HG02759 (cell line): ENCODE measurements at regions not wholly inside any gene's neighbourhood (a gene's known extent, or its start where the extent isn't known, plus 50 kb on each side); places are given as distances from the start of the nearest gene placed in this dataset.

ENCODE experiments used
- ATAC-seq: cut with Tn5 transposase; IDR thresholded peaks from one replicate; pipeline ENCODE4 v1.9.1; 2021; ENCODE audit warnings: mild to moderate bottlenecking, moderate library complexity; ENCODE audit not compliant: unreplicated experiment

DNA sequence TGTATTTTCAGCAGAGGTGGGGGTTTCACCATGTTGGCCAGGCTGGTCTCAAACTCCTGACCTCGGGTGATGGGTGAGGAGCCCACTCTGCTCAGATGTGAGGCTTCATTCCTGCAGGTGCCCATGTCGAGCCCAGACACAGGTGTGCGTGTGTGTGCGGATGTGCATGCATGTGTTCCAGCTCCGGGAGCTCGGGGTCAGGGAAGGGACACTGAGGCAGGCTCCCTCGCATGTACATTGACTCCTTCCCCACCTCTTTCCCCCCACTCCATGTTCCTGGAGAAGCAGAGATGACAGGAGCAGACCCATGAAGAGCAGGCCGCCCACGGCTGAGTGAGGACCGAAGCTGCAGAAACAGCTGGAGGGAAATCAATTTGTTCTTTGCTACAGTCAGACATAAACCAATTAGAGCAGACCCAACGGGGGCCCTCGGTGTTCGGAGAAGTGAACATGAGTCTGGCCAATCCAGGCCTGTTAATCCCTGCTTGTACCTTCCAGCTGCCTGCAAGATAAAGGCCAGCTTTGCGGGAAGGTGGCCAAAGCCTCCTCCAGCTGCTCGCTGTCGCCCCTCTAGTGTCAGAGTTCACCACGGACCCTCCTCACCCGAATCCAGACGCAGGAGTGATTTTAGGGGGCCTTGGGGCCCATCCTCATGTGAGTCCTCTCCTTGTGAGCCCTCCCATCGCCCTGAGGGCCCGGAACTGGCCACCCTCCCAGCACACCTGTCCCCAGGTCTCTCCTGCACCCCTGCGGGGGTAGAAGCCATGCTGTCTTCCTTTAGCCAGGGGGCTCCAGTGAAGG, 321.0 kb upstream of the RTL1 start:
- no peak for ATAC-seq

DNA sequence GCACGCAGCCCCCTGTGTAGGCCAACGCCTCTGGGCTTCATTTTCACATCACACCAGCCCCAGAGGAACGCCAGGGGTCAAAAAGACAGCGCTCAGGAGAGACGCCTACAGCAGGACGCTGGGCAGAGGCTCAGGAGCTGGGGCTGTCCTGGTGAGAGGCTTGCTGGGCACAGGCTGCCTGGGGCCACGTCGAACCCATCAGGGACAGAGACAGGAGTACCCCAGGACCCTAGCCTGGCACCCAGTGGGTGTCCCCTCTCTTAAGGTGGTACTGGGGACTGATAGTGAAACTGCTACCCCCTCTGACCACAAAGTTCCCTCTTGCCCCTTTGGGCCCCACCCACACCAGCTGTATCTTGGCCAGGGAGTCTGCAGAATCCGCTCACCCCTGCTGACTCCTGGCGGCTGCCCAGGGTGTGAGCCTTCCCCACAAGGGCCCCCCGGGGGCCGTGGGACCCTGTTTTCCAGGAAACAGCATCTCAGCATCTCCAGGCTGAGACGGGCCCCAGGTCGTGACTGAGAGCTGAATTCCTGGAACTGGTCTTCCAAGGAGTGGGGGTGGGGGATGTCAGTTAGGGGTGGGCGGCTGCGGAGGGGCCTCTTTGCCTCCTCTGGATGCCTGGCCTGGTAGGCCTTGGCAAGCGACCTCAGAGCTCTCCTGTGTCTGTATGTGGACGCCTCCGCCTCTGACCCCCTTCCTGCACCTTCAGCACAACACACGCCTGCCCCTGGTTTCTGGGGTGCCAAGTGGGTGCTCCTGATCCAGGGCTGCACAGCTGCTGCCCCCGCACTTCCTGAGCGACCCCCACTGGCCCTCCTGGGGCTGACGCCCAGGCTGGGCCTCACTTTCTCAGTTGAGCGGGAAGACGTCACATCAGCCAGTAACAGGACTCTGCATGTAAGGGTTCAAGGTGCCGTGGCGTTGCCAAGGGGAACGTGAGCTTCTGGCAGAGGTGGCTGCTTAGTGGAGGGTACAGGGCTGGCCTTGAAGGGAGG, 321.9 kb upstream of the RTL1 start:
- no peak for ATAC-seq

DNA sequence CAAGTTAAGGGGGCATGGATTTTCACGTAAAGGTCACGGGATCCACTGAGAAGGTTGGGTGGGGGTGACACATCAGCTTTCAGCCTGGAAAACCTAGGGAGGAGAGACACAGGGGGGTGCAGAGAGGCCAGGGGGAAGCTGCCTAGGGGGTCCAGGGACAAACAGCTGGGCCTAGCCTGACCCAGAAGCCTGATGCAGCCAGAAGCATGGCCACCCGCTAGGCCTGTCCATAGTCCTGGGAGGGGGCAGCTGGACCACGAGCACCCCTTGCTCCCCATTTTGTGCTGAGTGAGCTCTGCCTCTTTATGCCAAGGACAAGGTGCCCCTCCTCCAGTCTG, 322.7 kb upstream of the RTL1 start:
- ATAC-seq: no peak

- ATAC-seq: no peak
Measured at GRCh38 chr14:101226603-101227425, 323.3 kb upstream of the RTL1 start.

DNA sequence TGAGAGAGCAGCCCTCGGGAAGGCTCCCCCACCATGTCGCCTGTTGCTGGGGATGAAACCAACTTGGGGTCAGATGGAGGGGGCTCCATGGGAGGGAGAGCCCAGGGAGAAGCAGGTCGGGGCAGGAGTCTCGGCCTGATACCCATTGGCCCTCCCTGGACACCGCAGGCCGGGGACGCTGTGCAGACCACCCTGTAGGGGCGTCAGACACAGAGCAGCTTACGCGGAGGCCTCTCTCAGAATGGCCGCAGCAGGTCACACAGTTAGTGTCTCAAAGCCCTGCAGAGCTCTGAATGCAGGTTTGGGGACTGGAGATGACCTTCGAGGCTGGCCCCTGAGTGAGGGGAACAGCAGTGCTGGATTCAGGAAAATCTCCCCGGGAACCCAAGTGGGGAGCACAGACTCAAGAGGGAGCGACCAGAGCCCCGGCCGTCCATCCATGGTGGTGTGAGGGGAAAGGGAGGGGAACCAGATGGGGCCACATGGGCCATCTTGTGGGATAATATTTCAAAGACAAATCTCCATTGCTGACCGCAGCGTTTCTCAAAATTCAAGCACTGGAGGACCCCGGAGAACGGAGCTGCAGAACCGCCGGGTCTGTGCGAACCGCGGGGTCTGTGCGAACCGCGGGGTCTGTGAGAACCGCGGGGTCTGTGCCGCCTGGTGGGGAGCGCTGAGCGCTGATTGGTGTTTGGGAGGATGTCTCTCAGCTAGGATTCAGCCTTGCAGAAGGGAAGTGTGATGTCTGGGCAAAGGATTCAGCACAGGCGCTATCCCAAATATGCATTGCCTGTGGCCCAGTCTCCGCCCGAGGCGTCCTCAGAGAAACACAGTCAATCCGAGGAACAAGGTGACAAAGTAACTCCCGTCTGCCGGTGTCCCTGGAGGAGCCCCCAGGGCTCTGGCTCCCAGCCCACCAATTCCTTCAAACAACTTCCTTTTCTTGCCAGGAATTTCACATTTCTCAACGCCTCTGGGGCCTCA, 324.4 kb upstream of the RTL1 start:
- no peak for ATAC-seq

GRCh38 chr14:101228949-101229541, 325.5 kb upstream of the RTL1 start:
- ATAC-seq: no peak

- ATAC-seq: no peak
Measured at GRCh38 chr14:101229666-101230065, 326.1 kb upstream of the RTL1 start.

DNA sequence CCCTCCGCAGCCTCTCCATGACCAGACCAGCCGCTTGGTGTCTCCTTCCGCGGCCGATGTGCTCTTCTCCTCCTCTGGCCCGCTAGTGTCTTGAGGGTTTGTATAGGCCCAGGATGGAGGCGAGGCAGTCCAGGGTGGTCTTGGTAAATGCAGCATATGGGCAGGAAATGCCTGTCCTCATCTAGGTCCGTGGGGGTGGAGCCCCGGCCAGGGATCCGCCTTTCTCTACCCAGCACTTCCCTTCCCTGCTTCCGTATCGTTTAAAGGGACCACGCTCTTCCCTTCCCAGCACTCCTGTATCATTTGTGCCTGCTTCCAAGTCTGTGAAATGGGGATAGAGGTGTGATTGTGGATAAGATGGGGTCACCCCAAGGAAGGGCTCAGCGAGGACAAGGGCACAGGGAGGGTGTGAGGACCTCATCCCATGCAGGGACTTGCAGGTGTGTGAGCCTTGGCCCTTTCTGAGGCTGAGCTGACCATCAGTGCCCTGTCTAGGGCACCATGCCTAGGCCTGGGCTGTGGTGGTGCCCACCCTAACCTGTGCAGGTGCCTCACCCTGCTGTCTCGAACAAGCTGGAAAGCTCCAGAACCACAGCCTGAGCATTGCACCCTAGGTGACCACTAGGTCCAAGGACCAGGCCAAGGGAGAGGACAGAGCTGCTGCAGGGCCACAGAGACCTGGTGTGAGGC, 326.8 kb upstream of the RTL1 start:
- ATAC-seq: no peak

- ATAC-seq: no peak
Measured at GRCh38 chr14:101230851-101231550, 327.5 kb upstream of the RTL1 start.

DNA sequence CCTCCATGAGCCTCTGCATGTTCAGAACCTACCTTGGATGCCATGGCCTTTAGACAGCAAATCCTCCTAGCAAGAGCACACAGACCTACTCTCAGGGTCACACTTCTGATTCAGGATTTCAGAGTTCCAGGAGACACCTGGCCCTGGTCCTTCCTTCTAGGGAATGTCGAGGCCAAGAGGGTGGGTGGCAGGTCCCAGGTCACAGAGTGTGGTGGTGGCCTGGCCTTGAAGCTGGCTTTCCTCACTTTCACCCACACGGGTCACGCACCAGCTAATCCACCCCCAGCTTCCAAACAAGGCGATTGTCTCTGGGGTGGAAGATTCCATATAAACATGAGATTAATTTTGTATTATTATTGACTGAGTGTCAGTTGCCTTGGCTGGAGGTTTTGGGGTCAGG, 328.3 kb upstream of the RTL1 start:
- no peak for ATAC-seq

- no peak for ATAC-seq
Measured at GRCh38 chr14:101232340-101233020, 328.8 kb upstream of the DIO3 start.

GRCh38 chr14:101233021-101233366, 328.3 kb upstream of the DIO3 start:
- no peak for ATAC-seq

DNA sequence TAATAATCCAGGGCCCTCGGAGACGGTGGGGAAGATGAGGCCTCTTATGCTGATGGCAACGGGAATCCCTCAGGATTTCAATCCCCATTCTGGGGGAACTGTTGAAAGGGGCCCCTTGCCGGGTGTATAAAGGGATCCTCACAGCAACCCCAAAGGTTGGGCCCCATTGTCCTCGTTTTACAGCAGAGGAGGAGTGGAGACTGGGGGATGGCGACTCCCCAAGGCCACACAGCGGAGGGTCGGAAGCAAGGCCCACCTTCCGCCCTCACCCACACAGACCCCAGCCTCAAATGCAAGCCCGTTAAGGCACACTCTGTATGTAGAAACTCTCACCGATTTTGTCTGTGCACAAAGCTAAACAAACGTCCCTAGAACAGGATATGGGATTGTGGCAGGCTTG, 327.9 kb upstream of the DIO3 start:
- no peak for ATAC-seq

- no peak for ATAC-seq
Measured at GRCh38 chr14:101233808-101234207, 327.5 kb upstream of the DIO3 start.

- ATAC-seq: no peak
Measured at GRCh38 chr14:101234244-101234937, 326.9 kb upstream of the DIO3 start.

DNA sequence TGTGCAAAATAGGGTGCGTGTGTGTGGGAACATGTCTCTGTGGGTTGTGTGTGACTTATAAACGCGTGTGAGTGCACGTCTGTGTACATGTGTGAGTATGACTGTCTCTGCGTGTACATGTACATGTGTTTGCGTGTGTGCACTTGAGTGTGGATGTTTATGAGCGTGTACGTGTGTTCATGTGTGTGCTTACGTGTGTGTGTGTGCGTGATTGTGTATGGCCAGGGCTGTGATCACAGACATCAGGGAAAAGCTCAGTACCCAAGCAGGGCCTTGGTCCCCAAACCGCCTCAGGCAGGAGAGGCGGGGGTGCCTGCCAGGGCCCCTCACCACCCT, 326.3 kb upstream of the DIO3 start:
- ATAC-seq: no peak

- ATAC-seq: no peak
Measured at GRCh38 chr14:101235335-101236103, 325.8 kb upstream of the DIO3 start.
